Keratinocyte (primary cell): ENCODE measurements at regions not wholly inside any gene's neighbourhood (a gene's known extent, or its start where the extent isn't known, plus 50 kb on each side); places are given as distances from the start of the nearest gene placed in this dataset.

ENCODE experiments used
- DNase-seq: peaks from one replicate; pipeline ENCODE4 v3.0.0-alpha.2; 2011; ENCODE audit warnings: low read depth, missing footprints, low spot score
- FAIRE-seq: peaks from 2 replicates; lab custom pipeline; 2011; peaks lifted over from hg19 to GRCh38; lab: Jason Lieb, UNC
- H2AFZ ChIP-seq: 2 replicates; pipeline ENCODE4 v1.6.0; 2012; ENCODE audit warnings: low read length, control low read depth, inconsistent platforms; ENCODE audit not compliant: control insufficient read depth
- H3K27ac ChIP-seq: 2 replicates; pipeline ENCODE4 v1.5.1; 2011; ENCODE audit warnings: low read length; ENCODE audit not compliant: control insufficient read depth, insufficient read depth
- H3K27me3 ChIP-seq: 3 replicates; pipeline ENCODE4 v1.6.0; 2011; ENCODE audit warnings: low read length; ENCODE audit not compliant: control insufficient read depth, insufficient read depth; ENCODE audit errors: extremely low read depth
- H3K36me3 ChIP-seq, 2 experiments: 2 replicates in 1 of 2; 3 replicates in 1 of 2; pipeline ENCODE4 v1.5.1; 2011; ENCODE audit warnings: low read length in 2 of 2, mild to moderate bottlenecking in 1 of 2; ENCODE audit not compliant: control insufficient read depth in 2 of 2, insufficient read depth in 2 of 2; ENCODE audit errors: extremely low read depth in 1 of 2
- H3K4me1 ChIP-seq: 3 replicates; pipeline ENCODE4 v1.5.1; 2011; ENCODE audit warnings: low read length; ENCODE audit not compliant: control insufficient read depth, insufficient read depth; ENCODE audit errors: extremely low read depth
- H3K4me2 ChIP-seq: 3 replicates; pipeline ENCODE4 v1.6.0; 2011; ENCODE audit warnings: low read depth, low read length; ENCODE audit not compliant: control insufficient read depth, insufficient read depth; ENCODE audit errors: extremely low read depth
- H3K4me3 ChIP-seq, 3 experiments: fragments of 200-600 bp in 1 of 3; sonication (generic) in 1 of 3; 2 replicates in 2 of 3; 3 replicates in 1 of 3; pipeline ENCODE4 v1.5.1; 2011 to 2016; ENCODE audit warnings: low read length in 3 of 3, mild to moderate bottlenecking in 3 of 3, control low read depth in 2 of 3, inconsistent platforms in 1 of 3, low read depth in 1 of 3, mixed read lengths in 1 of 3, mixed run types in 1 of 3, moderate library complexity in 1 of 3; ENCODE audit not compliant: control insufficient read depth in 2 of 3, insufficient read depth in 2 of 3; ENCODE audit errors: extremely low read depth in 1 of 3
- H3K79me2 ChIP-seq: 2 replicates; pipeline ENCODE4 v1.6.0; 2012; ENCODE audit warnings: low read length; ENCODE audit not compliant: control insufficient read depth, insufficient read depth
- H3K9ac ChIP-seq: 3 replicates; pipeline ENCODE4 v1.6.0; 2011; ENCODE audit warnings: low read length; ENCODE audit not compliant: control insufficient read depth, insufficient read depth; ENCODE audit errors: extremely low read depth
- H3K9me1 ChIP-seq: 3 replicates; pipeline ENCODE4 v1.6.0; 2011; ENCODE audit warnings: low read length; ENCODE audit not compliant: control insufficient read depth, insufficient read depth; ENCODE audit errors: extremely low read depth
- H3K9me3 ChIP-seq: 2 replicates; pipeline ENCODE4 v1.5.1; 2012; ENCODE audit warnings: low read depth, low read length; ENCODE audit not compliant: control insufficient read depth
- H4K20me1 ChIP-seq: 3 replicates; pipeline ENCODE4 v1.6.0; 2011; ENCODE audit warnings: low read length; ENCODE audit not compliant: control insufficient read depth, insufficient read depth; ENCODE audit errors: extremely low read depth
- EZH2 ChIP-seq: IDR thresholded peaks from one replicate; pipeline ENCODE4 v1.6.1; 2012; ENCODE audit warnings: inconsistent platforms, mild to moderate bottlenecking, low read length, moderate library complexity
- dilution Hi-C: fragments of 300-500 bp; cut with MboI; formaldehyde crosslinking; loops from one replicate; pipeline ENCODE4 v1.7.0; 2020; ENCODE audit warnings: low sequenced_read_pairs; ENCODE audit not compliant: extremely low pct_ligation_motif_present
- TF ChIP-seq, protein P1 (sequence below), 3 experiments: IDR thresholded peaks in 1 of 3; conservative IDR thresholded peaks in 1 of 3; optimal IDR thresholded peaks in 1 of 3; 2 replicates in 2 of 3; 3 replicates in 1 of 3; pipeline versions ENCODE3 to v1.5.1; 2011; ENCODE audit warnings: low read length in 3 of 3, mild to moderate bottlenecking in 3 of 3, moderate library complexity in 2 of 3, control low read depth in 1 of 3, inconsistent platforms in 1 of 3; ENCODE audit not compliant: insufficient read depth in 2 of 3; ENCODE audit errors: extremely low read depth in 1 of 3

DNA sequence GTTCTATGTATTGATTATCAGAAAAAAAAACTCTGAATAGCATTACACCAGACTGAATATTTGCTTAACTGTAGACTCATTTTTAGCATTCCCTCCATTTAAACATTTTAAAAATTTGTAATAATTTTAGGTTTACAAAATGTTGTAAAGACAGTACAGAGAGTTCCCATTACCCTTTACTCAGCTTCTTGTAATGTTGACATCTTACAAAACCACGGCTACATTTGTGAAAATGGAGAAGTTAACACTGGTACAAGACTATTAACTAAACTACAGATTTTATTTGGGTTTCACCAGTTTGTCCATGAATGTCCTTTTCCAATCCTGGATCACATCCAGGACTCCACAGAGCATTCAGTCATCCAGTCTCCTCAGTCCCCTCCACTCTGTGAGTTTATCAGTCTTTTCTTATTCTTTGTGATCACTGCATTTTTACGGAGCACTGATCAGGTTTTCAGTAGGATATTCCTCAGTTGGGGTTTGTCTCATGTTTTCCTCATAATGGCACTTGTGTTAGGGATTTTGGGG lies 130.0 kb upstream of the EEPD1 start:
- DNase-seq (no peak), FAIRE-seq (no peak)
- Histone ChIP-seq H3K27me3 (no peaks in the 10 kb centered on the region), H3K36me3 (no peaks in the 10 kb centered on the region), H3K79me2 (no peaks in the 10 kb centered on the region), H3K9me3 (no peaks in the 10 kb centered on the region), H3K4me3 (no peak overlapping the region), H3K4me1 (no peaks in the 10 kb centered on the region), H3K9me1 (no peaks in the 10 kb centered on the region), H4K20me1 (no peaks in the 10 kb centered on the region), H3K9ac (no peak overlapping the region), H3K27ac (no peak overlapping the region), H3K4me2 (no peak overlapping the region), H2AFZ (no peak overlapping the region)
- TF ChIP-seq EZH2 = no peak
- TF ChIP-seq, protein P1, sequence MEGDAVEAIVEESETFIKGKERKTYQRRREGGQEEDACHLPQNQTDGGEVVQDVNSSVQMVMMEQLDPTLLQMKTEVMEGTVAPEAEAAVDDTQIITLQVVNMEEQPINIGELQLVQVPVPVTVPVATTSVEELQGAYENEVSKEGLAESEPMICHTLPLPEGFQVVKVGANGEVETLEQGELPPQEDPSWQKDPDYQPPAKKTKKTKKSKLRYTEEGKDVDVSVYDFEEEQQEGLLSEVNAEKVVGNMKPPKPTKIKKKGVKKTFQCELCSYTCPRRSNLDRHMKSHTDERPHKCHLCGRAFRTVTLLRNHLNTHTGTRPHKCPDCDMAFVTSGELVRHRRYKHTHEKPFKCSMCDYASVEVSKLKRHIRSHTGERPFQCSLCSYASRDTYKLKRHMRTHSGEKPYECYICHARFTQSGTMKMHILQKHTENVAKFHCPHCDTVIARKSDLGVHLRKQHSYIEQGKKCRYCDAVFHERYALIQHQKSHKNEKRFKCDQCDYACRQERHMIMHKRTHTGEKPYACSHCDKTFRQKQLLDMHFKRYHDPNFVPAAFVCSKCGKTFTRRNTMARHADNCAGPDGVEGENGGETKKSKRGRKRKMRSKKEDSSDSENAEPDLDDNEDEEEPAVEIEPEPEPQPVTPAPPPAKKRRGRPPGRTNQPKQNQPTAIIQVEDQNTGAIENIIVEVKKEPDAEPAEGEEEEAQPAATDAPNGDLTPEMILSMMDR (optimal IDR thresholded peaks at IDR 0.05 in 1 of 3, IDR thresholded peaks at IDR 0.05 in 1 of 3, conservative IDR thresholded peaks at IDR 0.05 in 1 of 3; ENCODE audit: extremely low read depth in 1 of 3, insufficient read depth in 2 of 3, low read length in 3 of 3) = no peak
- dilution Hi-C loops = no loop called here

DNA sequence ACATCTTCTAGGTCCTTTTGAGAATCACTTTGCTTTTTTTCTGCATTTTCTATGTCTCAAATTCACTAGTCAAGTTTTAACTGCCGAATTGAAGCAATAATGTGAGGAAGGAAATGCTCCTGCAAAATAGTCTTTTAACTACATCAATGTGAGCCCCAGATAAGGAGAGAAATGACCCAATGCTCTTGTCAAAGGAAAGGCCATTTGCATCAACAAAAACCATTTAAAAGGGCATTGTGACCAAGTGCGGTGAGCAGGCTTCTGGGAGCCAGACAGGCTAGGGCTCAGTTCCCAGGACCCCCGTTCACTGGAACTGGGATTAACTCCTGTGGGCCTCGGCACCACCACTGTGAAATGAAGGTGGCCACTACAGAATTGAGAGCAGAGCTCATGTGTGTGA lies 127.9 kb upstream of the EEPD1 start:
- Histone ChIP-seq H2AFZ (no peak overlapping the region), H3K27me3 (peaks cover 3% of the 10 kb centered on the region), H3K9me3 (no peaks in the 10 kb centered on the region), H3K4me3 (no peak overlapping the region), H3K9me1 (no peaks in the 10 kb centered on the region), H3K27ac (no peak overlapping the region), H4K20me1 (no peaks in the 10 kb centered on the region), H3K4me2 (no peak overlapping the region), H3K9ac (no peak overlapping the region), H3K36me3 (no peaks in the 10 kb centered on the region), H3K79me2 (no peaks in the 10 kb centered on the region), H3K4me1 (no peaks in the 10 kb centered on the region)
- DNase-seq (no peak), FAIRE-seq (no peak)
- no peak for TF ChIP-seq EZH2
- TF ChIP-seq, protein P1 (optimal IDR thresholded peaks at IDR 0.05 in 1 of 3, IDR thresholded peaks at IDR 0.05 in 1 of 3, conservative IDR thresholded peaks at IDR 0.05 in 1 of 3; ENCODE audit: extremely low read depth in 1 of 3, insufficient read depth in 2 of 3, low read length in 3 of 3) = no peak
- dilution Hi-C loops = no loop called here
